ENCODE measurements at regions not wholly inside any gene's neighbourhood (a gene's known extent, or its start where the extent isn't known, plus 50 kb on each side); places are given as distances from the start of the nearest gene placed in this dataset.

DNA sequence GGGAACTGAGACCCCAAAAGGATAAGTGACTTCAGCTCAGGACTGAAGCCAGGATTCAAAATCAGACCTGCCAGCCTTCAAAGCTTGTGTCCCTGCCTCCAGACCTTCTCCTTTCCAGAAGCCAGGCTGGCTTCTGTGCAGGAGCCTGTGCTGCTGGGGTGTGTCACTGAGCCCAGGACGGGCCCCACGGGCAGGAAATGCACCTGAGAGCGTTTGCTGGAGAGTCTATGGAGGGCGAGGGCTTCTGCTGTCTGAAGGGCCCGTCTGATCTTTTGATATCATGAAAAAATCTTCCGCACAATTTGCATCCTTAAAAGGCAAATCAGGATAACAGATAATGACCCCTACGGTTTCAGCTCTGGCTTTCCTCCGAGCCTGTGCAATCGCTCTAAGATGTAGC, 125.4 kb downstream of the FAM43A start:
- TF ChIP-seq, protein P1, sequence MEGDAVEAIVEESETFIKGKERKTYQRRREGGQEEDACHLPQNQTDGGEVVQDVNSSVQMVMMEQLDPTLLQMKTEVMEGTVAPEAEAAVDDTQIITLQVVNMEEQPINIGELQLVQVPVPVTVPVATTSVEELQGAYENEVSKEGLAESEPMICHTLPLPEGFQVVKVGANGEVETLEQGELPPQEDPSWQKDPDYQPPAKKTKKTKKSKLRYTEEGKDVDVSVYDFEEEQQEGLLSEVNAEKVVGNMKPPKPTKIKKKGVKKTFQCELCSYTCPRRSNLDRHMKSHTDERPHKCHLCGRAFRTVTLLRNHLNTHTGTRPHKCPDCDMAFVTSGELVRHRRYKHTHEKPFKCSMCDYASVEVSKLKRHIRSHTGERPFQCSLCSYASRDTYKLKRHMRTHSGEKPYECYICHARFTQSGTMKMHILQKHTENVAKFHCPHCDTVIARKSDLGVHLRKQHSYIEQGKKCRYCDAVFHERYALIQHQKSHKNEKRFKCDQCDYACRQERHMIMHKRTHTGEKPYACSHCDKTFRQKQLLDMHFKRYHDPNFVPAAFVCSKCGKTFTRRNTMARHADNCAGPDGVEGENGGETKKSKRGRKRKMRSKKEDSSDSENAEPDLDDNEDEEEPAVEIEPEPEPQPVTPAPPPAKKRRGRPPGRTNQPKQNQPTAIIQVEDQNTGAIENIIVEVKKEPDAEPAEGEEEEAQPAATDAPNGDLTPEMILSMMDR (IDR thresholded peaks at IDR 0.05), result no peak
- no peak for TF ChIP-seq YY1 (IDR thresholded peaks at IDR 0.05; ENCODE audit: low read depth)
- TF ChIP-seq, protein P2, sequence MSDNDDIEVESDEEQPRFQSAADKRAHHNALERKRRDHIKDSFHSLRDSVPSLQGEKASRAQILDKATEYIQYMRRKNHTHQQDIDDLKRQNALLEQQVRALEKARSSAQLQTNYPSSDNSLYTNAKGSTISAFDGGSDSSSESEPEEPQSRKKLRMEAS (IDR thresholded peaks at IDR 0.05; ENCODE audit: low read depth), result no peak
- TF ChIP-seq MEF2A (IDR thresholded peaks at IDR 0.05; ENCODE audit: borderline replicate concordance, low read depth), result no peak
- TF ChIP-seq, protein P3, sequence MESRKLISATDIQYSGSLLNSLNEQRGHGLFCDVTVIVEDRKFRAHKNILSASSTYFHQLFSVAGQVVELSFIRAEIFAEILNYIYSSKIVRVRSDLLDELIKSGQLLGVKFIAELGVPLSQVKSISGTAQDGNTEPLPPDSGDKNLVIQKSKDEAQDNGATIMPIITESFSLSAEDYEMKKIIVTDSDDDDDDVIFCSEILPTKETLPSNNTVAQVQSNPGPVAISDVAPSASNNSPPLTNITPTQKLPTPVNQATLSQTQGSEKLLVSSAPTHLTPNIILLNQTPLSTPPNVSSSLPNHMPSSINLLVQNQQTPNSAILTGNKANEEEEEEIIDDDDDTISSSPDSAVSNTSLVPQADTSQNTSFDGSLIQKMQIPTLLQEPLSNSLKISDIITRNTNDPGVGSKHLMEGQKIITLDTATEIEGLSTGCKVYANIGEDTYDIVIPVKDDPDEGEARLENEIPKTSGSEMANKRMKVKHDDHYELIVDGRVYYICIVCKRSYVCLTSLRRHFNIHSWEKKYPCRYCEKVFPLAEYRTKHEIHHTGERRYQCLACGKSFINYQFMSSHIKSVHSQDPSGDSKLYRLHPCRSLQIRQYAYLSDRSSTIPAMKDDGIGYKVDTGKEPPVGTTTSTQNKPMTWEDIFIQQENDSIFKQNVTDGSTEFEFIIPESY (IDR thresholded peaks at IDR 0.05; ENCODE audit: borderline replicate concordance, low read depth), result no peak
- no peak for TF ChIP-seq CHD2 (IDR thresholded peaks at IDR 0.05; ENCODE audit: low read length, partially characterized antibody)
- no peak for TF ChIP-seq FOXM1 (IDR thresholded peaks at IDR 0.05; ENCODE audit: low read depth)
- TF ChIP-seq, protein P4, sequence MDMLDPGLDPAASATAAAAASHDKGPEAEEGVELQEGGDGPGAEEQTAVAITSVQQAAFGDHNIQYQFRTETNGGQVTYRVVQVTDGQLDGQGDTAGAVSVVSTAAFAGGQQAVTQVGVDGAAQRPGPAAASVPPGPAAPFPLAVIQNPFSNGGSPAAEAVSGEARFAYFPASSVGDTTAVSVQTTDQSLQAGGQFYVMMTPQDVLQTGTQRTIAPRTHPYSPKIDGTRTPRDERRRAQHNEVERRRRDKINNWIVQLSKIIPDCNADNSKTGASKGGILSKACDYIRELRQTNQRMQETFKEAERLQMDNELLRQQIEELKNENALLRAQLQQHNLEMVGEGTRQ (IDR thresholded peaks at IDR 0.05; ENCODE audit: borderline replicate concordance, low read depth, low read length), result no peak
- TF ChIP-seq POLR2AphosphoS5 (IDR thresholded peaks at IDR 0.05; ENCODE audit: low read depth, low read length), result no peak
- no peak for TF ChIP-seq EZH2phosphoT487 (IDR thresholded peaks at IDR 0.05; ENCODE audit: borderline replicate concordance, low read depth)
- TF ChIP-seq ELF1 (IDR thresholded peaks at IDR 0.05), result no peak
- TF ChIP-seq TAF1 (IDR thresholded peaks at IDR 0.05; ENCODE audit: borderline replicate concordance, low read depth, low read length), result no peak
- TF ChIP-seq, protein P5, sequence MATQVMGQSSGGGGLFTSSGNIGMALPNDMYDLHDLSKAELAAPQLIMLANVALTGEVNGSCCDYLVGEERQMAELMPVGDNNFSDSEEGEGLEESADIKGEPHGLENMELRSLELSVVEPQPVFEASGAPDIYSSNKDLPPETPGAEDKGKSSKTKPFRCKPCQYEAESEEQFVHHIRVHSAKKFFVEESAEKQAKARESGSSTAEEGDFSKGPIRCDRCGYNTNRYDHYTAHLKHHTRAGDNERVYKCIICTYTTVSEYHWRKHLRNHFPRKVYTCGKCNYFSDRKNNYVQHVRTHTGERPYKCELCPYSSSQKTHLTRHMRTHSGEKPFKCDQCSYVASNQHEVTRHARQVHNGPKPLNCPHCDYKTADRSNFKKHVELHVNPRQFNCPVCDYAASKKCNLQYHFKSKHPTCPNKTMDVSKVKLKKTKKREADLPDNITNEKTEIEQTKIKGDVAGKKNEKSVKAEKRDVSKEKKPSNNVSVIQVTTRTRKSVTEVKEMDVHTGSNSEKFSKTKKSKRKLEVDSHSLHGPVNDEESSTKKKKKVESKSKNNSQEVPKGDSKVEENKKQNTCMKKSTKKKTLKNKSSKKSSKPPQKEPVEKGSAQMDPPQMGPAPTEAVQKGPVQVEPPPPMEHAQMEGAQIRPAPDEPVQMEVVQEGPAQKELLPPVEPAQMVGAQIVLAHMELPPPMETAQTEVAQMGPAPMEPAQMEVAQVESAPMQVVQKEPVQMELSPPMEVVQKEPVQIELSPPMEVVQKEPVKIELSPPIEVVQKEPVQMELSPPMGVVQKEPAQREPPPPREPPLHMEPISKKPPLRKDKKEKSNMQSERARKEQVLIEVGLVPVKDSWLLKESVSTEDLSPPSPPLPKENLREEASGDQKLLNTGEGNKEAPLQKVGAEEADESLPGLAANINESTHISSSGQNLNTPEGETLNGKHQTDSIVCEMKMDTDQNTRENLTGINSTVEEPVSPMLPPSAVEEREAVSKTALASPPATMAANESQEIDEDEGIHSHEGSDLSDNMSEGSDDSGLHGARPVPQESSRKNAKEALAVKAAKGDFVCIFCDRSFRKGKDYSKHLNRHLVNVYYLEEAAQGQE (IDR thresholded peaks at IDR 0.05; ENCODE audit: low read depth, low read length), result no peak
- no peak for TF ChIP-seq FOXJ3 (CRISPR knock-in tag; IDR thresholded peaks at IDR 0.05)
